IMR-90 (cell line): ENCODE measurements at regions not wholly inside any gene's neighbourhood (a gene's known extent, or its start where the extent isn't known, plus 50 kb on each side); places are given as distances from the start of the nearest gene placed in this dataset.

Experiments
- ATAC-seq: fragments of 200-7000 bp; cut with Tn5 transposase; 2 replicates; pipeline ENCODE4 v1.9.1; 2020; ENCODE audit warnings: low read depth, mild to moderate bottlenecking, moderate library complexity
- BruUV-seq: library from RNA; stranded (reverse); fragments of 400-500 nt; replicated peaks from 2 replicates; lab custom pipeline; 2021; lab: Mats Ljungman, UMichigan
- CTCF ChIA-PET: fragments of 300-600 bp; formaldehyde crosslinking; extraction: SDS; loops from one replicate; lab custom pipeline; 2021; ENCODE audit warnings: antibody characterized with exemption; lab: Yijun Ruan, JAX
- POLR2A ChIA-PET: fragments of 300-600 bp; sonication (Branson Sonifier 250); formaldehyde crosslinking; loops from one replicate; lab custom pipeline; 2022; ENCODE audit warnings: antibody characterized with exemption; ENCODE audit not compliant: unreplicated experiment; lab: Charles Lee
- DNase-seq: peaks from one replicate; pipeline ENCODE4 v3.0.0; 2013
- H2AFZ ChIP-seq: replicated peaks from 2 replicates; pipeline ENCODE3; 2013; ENCODE audit warnings: low read length, mild to moderate bottlenecking; ENCODE audit not compliant: poor library complexity
- H2AK5ac ChIP-seq: 2 replicates; pipeline ENCODE4 v1.6.1; 2013; ENCODE audit warnings: low read depth, low read length, inconsistent platforms
- H2AK9ac ChIP-seq: replicated peaks from 2 replicates; pipeline ENCODE3; 2013; ENCODE audit warnings: mild to moderate bottlenecking, low read depth, low read length, moderate library complexity; ENCODE audit not compliant: poor library complexity
- H2BK120ac ChIP-seq: 2 replicates; pipeline ENCODE4 v1.6.1; 2013; ENCODE audit warnings: low read depth, low read length, inconsistent platforms
- H2BK15ac ChIP-seq: 3 replicates; pipeline ENCODE4 v1.6.1; 2013; ENCODE audit warnings: low read depth, low read length, inconsistent platforms
- H2BK20ac ChIP-seq: 2 replicates; pipeline ENCODE4 v1.6.1; 2013; ENCODE audit warnings: low read depth, mild to moderate bottlenecking, inconsistent platforms, low read length, moderate library complexity
- H2BK5ac ChIP-seq: 2 replicates; pipeline ENCODE4 v1.6.1; 2013; ENCODE audit warnings: mild to moderate bottlenecking, low read depth, low read length, inconsistent platforms; ENCODE audit not compliant: poor library complexity, severe bottlenecking
- H3K14ac ChIP-seq: replicated peaks from 2 replicates; pipeline ENCODE4 v1.6.1; 2013; ENCODE audit warnings: low read depth, low read length, inconsistent platforms
- H3K18ac ChIP-seq: 2 replicates; pipeline ENCODE4 v1.6.1; 2013; ENCODE audit warnings: low read depth, low read length, control low read depth
- H3K23ac ChIP-seq: 2 replicates; pipeline ENCODE4 v1.6.1; 2013; ENCODE audit warnings: low read depth, low read length, inconsistent platforms
- H3K27ac ChIP-seq: 2 replicates; pipeline ENCODE4 v1.5.1; 2013; ENCODE audit warnings: mild to moderate bottlenecking, control low read depth, low read length; ENCODE audit not compliant: insufficient read depth
- H3K27me3 ChIP-seq: 2 replicates; pipeline ENCODE4 v1.6.1; 2013; ENCODE audit warnings: low read length; ENCODE audit not compliant: control insufficient read depth, insufficient read depth
- H3K36me3 ChIP-seq: 2 replicates; pipeline ENCODE4 v1.6.1; 2013; ENCODE audit warnings: low read length, mixed read lengths; ENCODE audit not compliant: control insufficient read depth, insufficient read depth
- H3K4ac ChIP-seq: 2 replicates; pipeline ENCODE4 v1.6.1; 2013; ENCODE audit warnings: low read depth, low read length, inconsistent platforms
- H3K4me1 ChIP-seq: 2 replicates; pipeline ENCODE4 v1.6.1; 2013; ENCODE audit warnings: low read length, mixed read lengths; ENCODE audit not compliant: control insufficient read depth, insufficient read depth
- H3K4me2 ChIP-seq: 2 replicates; pipeline ENCODE4 v1.6.1; 2013; ENCODE audit warnings: low read depth, mild to moderate bottlenecking, control low read depth, low read length, moderate library complexity
- H3K4me3 ChIP-seq: 2 replicates; pipeline ENCODE4 v1.5.1; 2013; ENCODE audit warnings: low read depth, mild to moderate bottlenecking, control low read depth, low read length, moderate library complexity; ENCODE audit not compliant: insufficient read depth
- H3K56ac ChIP-seq: 2 replicates; pipeline ENCODE4 v1.6.1; 2013; ENCODE audit warnings: low read length, inconsistent platforms; ENCODE audit not compliant: insufficient read depth; ENCODE audit errors: extremely low read depth
- H3K79me1 ChIP-seq, 2 experiments: 2 replicates each; pipeline ENCODE4 v1.6.1; 2013; ENCODE audit warnings: low read length in 2 of 2, inconsistent platforms in 1 of 2, low read depth in 1 of 2
- H3K9ac ChIP-seq: 2 replicates; pipeline ENCODE4 v1.6.1; 2013; ENCODE audit warnings: low read depth, low read length, control low read depth
- H3K9me1 ChIP-seq: 2 replicates; pipeline ENCODE4 v1.6.1; 2013; ENCODE audit warnings: low read length, inconsistent platforms; ENCODE audit not compliant: insufficient read depth
- H3K9me3 ChIP-seq: 2 replicates; pipeline ENCODE4 v1.6.1; 2013; ENCODE audit warnings: low read length; ENCODE audit not compliant: control insufficient read depth, insufficient read depth
- H4K20me1 ChIP-seq: 2 replicates; pipeline ENCODE4 v1.6.1; 2013; ENCODE audit warnings: low read length, inconsistent platforms; ENCODE audit not compliant: insufficient read depth
- H4K5ac ChIP-seq: 2 replicates; pipeline ENCODE4 v1.6.1; 2013; ENCODE audit warnings: mild to moderate bottlenecking, low read depth, low read length, control low read depth
- H4K8ac ChIP-seq, 2 experiments: 2 replicates each; pipeline ENCODE4 v1.6.1; 2013; ENCODE audit warnings: low read depth in 2 of 2, low read length in 2 of 2, control low read depth in 1 of 2, inconsistent platforms in 1 of 2
- H4K91ac ChIP-seq: 2 replicates; pipeline ENCODE4 v1.6.1; 2013; ENCODE audit warnings: low read depth, low read length, inconsistent platforms; ENCODE audit not compliant: insufficient read depth
- CEBPB ChIP-seq: IDR thresholded peaks from 2 replicates; pipeline ENCODE4 v1.6.1; 2012; ENCODE audit warnings: low read depth, low read length, improper control_type of control experiment
- CHD1 ChIP-seq: IDR thresholded peaks from 2 replicates; pipeline ENCODE4 v1.6.1; 2012; ENCODE audit warnings: low read depth, low read length, improper control_type of control experiment
- FOS ChIP-seq: fragments of 150-350 bp; IDR thresholded peaks from 2 replicates; pipeline ENCODE4 v1.6.1; 2016; ENCODE audit warnings: low read depth, low read length
- MXI1 ChIP-seq: IDR thresholded peaks from 2 replicates; pipeline ENCODE4 v1.6.1; 2012; ENCODE audit warnings: low read depth, mild to moderate bottlenecking, low read length, moderate library complexity, borderline replicate concordance
- RAD21 ChIP-seq: IDR thresholded peaks from 2 replicates; pipeline ENCODE4 v1.6.1; 2012; ENCODE audit warnings: low read length, improper control_type of control experiment
- RCOR1 ChIP-seq: IDR thresholded peaks from 2 replicates; pipeline ENCODE4 v1.6.1; 2012; ENCODE audit warnings: mild to moderate bottlenecking, low read length, improper control_type of control experiment; ENCODE audit not compliant: insufficient replicate concordance
- RFX5 ChIP-seq: IDR thresholded peaks from 2 replicates; pipeline ENCODE4 v1.8.0; 2012; ENCODE audit warnings: low read depth, mild to moderate bottlenecking, low read length, moderate library complexity
- USF2 ChIP-seq: fragments of 150-350 bp; IDR thresholded peaks from 2 replicates; pipeline ENCODE4 v1.6.1; 2017; ENCODE audit warnings: mild to moderate bottlenecking, antibody characterized with exemption, low read length, low read depth
- WGBS, 2 experiments: methylation state at CpG; one replicate each; pipeline versions ENCODE4 v1.1.5 to v1.1.7; 2013; ENCODE audit warnings: missing lambda C conversion rate in 2 of 2; ENCODE audit not compliant: insufficient read length in 1 of 2; ENCODE audit errors: extremely low coverage in 2 of 2; 5-methylcytosine and 5-hydroxymethylcytosine counted together
- dilution Hi-C: fragments of 300-500 bp; cut with HindIII; formaldehyde crosslinking; loops from one replicate; pipeline ENCODE4 v1.14.3; 2018; ENCODE audit warnings: low sequenced_read_pairs; ENCODE audit not compliant: unreplicated experiment
- in situ Hi-C: fragments of 300-500 bp; cut with MboI; formaldehyde crosslinking; loops from 3 replicates; pipeline ENCODE4 v1.14.3; 2019; ENCODE audit warnings: low sequenced_read_pairs, inconsistent platforms, mixed read lengths
- intact Hi-C: fragments of 100-400 bp; cut with micrococcal nuclease; formaldehyde crosslinking; loops from 2 replicates; pipeline ENCODE4 v1.10.0; 2022
- TF ChIP-seq, protein P1 (sequence below): fragments of 150-350 bp; IDR thresholded peaks from 2 replicates; pipeline ENCODE4 v1.6.1; 2016; ENCODE audit warnings: low read depth, mild to moderate bottlenecking, low read length, moderate library complexity, borderline replicate concordance

DNA sequence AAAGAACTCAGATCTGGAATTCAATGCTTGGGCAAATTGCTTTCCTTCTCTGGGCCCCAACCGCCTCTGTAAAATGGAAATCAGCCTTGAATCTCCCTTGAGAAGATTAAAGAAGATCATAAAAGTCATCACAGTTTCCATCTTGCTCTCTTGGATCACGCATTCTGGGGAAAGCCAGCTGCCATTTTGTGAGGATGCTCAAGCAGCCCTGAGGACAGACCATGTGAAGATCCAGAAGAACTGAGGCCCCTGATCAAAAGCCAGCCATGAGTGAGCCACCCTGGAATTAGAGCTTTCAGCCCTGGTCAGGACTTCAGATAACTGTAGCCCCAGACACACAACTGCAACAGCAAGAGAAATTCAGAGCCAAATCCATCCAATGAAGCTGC lies 229.3 kb downstream of the MN1 start:
- Histone ChIP-seq H3K27me3 (peaks cover 66% of the 10 kb centered on the region), H2AK9ac (no peak overlapping the region), H3K79me1 (no peaks in the 10 kb centered on the region), H3K4me2 (no peak overlapping the region), H3K9me1 (peaks cover 3% of the 10 kb centered on the region; the same call in 1 of the 2 replicates), H3K14ac (no peak overlapping the region), H3K56ac (no peak overlapping the region), H3K27ac (no peak overlapping the region), H4K20me1 (no peaks in the 10 kb centered on the region), H2BK5ac (no peak overlapping the region), H4K91ac (no peak overlapping the region), H3K9ac (no peak overlapping the region), H3K4me1 (no peaks in the 10 kb centered on the region; the same call in 1 of the 2 replicates), H2AFZ (no peak overlapping the region), H3K23ac (no peak overlapping the region), H3K36me3 (no peaks in the 10 kb centered on the region), H3K18ac (no peak overlapping the region), H3K9me3 (peaks cover 10% of the 10 kb centered on the region), H3K4me3 (no peak overlapping the region), H4K8ac (no peak overlapping the region), H4K5ac (no peak overlapping the region), H2AK5ac (no peak overlapping the region), H2BK15ac (no peak overlapping the region), H3K4ac (no peak overlapping the region), H2BK20ac (no peak overlapping the region), H2BK120ac (no peak overlapping the region)
- TF ChIP-seq USF2: no peak
- TF ChIP-seq, protein P1, sequence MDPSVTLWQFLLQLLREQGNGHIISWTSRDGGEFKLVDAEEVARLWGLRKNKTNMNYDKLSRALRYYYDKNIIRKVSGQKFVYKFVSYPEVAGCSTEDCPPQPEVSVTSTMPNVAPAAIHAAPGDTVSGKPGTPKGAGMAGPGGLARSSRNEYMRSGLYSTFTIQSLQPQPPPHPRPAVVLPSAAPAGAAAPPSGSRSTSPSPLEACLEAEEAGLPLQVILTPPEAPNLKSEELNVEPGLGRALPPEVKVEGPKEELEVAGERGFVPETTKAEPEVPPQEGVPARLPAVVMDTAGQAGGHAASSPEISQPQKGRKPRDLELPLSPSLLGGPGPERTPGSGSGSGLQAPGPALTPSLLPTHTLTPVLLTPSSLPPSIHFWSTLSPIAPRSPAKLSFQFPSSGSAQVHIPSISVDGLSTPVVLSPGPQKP: no peak
- TF ChIP-seq CEBPB: no peak
- TF ChIP-seq CHD1: no peak
- no peak for TF ChIP-seq RAD21
- no peak for TF ChIP-seq FOS
- TF ChIP-seq RCOR1: no peak
- no peak for TF ChIP-seq MXI1
- no peak for TF ChIP-seq RFX5
- BruUV-seq: no TSS peak
- dilution Hi-C loops (no loop called here), intact Hi-C loops (no loop called here), in situ Hi-C loops (no loop called here)
- ChIA-PET CTCF (no interaction called here), POLR2A (no interaction called here)
- DNase-seq (no peak), ATAC-seq (no peak)
- no CpG with 5 or more reads among the region's 2 CpGs for WGBS, 2 experiments
